NCI-H460 (cell line): ENCODE measurements at regions not wholly inside any gene's neighbourhood (a gene's known extent, or its start where the extent isn't known, plus 50 kb on each side); places are given as distances from the start of the nearest gene placed in this dataset.
"Not testable (repeated sequence)": the region's sequence is repeated elsewhere in the genome, so short reads cannot be mapped to it uniquely, and the experiment has no call there.

Experiments
- DNase-seq: peaks from one replicate; pipeline ENCODE4 v3.0.0-alpha.2; 2016; ENCODE audit warnings: low read depth; ENCODE audit errors: extremely low read depth

DNA sequence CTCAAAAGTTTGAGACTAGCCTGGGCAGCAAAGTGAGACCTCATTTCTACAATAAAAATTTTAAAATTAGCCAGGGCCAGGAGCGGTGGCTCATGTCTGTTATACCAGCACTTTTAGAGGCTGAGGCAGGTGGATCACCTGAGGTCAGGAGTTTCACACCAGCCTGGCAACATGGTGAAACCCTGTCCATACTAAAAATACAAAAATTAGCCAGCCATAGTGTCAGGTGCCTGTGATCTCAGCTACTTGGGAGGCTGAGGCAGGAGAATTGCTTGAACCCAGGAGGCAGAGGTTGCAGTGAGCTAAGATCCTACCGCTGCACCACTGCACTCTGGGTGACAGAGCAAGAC, 85.1 kb upstream of the MAP4 start:
- not testable (repeated sequence) for DNase-seq

DNA sequence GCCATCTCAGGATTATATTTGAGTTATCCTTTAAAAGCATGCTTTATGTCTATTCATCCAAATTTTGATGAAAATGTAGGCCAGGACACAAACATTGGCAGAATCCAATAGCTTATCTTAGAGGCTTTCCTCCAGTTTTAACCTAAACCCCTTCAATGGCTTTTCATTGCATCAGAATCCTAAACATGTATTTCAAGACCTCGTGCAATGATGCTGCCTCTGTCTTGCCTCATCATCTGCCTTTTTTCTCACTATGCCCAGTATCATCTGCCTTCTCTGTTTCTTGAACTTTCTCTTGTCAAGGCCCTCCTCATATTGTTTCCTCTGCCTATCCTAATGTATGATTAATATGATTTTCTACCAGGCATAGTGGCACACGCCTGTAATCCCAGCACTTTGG, 76.1 kb upstream of the MAP4 start:
- DNase-seq: no peak

DNA sequence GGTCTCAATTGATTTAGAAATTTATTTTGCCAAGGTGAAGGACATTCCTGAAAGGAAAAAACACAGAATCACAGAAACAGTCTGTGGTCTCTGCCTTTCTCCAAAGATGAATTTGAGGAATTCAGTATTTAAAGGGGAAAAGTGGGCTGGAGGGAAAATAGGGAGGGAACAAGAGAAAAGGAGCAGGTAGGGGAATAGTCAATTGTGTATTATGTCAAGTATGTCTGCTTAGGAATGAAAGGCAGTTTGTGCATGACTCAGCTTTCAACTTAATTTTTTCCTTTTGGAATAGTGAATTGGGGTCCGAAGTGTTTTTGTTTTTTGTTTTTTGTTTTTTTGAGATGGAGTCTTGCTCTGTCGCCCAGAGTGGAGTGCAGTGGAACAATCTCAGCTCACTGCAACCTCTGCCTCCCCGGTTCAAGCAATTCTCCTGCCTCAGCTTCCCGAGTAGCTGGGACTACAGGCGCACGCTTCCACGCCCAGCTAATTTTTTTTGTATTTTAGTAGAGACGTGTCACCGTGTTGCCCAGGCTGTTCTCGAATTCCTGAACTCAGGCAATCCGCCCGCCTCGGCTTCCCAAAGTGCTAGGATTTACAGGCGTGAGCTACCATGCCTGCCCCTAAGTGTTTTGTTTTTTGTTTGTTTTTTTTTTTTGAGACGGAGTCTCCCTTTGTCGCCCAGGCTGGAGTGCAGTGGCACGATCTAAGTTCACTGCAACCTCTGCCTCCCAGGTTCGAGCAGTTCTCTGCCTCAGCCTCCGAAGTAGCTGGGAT, 74.1 kb upstream of the MAP4 start:
- no peak for DNase-seq

DNA sequence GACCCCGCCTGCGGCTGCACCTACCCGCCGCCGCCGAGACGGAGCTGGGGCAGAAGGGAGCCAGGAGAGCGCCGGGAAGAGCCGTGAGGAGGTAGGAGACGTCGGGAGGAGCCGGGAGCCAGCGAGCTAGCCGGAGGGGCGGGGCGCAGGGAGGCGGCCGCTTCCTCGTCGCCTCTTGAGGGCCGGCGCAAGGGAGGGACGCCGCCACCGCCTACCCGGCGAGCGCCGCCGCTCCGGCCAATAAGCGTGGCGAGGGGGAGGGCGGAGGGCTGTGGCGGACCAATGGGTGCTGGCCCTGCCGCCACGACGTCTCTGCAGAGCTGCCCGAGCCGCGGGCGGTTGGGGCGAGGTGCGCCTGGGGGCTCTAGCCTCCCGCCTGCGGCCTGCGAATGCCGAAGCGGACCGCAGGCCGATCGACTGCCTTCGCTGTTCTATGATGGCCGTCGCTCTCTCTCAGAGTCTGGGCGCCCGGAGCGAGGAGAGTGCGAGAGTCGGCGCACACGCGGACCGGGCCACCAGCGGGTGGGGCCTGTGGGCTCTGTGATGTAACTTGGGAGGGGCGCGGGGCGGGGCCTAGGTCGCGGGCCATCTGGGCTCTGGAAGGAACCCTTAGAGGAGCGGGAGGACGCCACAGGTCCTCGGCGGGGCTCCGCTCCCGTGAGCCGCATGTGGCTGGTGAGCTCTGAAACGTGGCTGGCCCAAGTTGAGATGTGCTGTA, 72.7 kb upstream of the MAP4 start:
- peak; percentile 92 for DNase-seq

DNA sequence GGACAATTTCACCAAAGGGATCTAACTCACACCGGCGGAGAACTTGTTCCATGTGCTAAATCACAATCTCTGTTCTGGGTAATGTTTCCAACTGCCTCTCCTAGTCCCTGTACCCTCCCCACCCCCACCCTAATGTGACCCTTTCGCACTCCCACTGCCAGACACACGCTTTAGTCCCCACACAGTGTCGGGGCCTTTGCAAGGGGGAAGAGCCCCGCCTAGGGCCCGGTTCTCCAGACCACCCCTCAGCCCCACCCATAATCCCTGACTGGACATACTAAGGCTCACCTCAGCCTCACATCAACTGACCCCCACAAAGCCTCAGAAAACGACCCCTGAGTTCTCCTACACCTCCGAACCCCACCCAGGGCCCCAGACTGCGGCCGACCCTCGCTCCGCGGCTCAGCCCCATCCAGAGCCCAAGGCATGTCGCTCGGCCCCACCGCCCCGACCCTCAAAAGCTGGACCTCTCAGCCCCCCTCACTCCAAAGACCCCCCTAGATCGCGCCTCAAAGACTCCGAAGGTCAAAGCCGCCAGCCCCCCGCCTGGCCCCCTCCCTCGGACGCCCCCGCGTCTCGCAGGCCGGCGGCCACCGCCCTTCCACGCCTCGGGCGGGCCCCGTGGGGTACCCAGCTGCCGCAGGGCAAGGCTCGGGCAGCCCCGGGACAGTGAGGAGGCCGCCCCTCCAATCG, 72.0 kb upstream of the MAP4 start:
- DNase-seq: no peak

DNA sequence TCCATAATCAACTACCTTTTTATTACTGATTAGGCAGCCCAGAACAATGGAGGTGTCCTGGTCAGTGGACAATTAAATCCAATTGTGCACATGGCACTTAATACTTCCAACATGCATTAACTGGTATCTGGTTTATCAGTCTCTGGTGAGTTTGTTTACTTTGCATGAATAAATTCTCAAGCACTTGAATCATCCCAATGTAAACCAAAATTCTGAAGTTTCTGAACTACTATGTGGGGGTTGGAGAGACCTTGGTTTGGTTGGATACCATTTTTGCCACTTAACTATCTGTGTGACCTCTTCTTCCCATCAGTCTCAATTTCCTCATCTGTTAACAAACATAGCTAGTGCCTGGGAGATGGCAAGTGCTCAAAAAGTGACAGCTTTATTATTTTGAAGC, 70.5 kb upstream of the MAP4 start:
- DNase-seq: no peak

DNA sequence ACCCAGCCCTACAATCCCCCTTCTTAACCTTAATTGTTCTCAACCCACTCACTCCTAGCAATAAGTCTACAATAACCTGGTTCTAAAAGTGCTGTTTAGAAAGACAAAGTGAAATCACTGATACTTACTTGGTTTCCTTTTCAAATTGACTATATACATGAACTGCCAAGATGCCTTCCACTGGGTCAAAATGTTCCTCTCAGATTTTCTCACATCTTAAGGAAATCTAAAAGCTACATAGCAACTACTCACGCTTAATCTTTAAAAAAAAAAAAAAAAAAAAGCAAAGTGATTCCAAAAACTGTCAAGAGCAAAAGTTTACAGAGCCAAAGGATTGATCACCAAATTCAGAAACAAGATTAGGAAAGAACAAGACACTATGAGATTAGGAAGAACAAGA, 68.7 kb upstream of the MAP4 start:
- no peak for DNase-seq

DNA sequence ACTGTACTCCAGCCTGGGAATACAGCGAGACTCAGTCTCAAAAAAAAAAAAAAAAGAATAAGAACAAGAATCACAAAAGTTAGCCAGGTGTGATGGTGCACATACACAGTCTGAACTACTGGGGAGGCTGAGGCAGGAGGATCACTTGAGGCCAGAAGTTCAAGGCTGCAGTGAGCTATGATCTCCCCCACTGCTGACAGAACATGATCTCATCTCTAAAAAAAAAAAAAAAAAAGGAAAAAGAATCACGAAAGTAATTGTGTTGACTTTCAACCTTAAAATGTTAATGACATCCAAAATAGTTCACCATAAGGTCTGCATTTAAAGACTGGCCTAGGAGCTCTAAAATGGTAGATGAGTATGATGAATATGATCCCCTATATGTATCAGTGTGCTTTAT, 68.0 kb upstream of the MAP4 start:
- DNase-seq: no peak

DNA sequence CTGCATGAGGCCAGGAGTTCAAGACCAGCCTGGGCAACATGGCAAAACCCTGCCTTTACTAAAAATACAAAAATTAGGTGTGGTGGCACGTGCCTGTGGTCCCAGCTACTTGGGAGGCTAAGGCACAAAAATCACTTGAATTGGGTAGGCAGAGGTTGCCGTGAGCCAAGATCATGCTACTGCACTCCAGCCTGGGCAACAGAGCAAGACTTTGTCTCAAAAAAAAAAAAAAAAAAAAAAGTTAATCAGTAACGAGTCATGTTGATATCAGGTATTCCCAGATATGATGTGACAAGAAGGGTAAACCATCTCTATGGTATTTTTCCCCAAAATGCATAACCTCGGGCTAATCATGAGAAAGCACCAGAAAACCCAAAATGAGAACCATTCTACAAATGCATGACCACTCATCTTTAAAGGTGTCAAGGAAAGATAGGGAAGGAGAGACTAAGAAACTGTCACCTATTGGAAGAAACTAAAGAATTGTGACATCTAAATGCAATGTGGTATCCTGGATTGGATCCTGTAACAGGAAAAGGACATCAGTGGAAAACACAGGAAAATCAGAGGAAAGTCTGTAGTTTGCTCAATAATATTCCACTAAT, 66.5 kb upstream of the MAP4 start:
- DNase-seq: no peak

DNA sequence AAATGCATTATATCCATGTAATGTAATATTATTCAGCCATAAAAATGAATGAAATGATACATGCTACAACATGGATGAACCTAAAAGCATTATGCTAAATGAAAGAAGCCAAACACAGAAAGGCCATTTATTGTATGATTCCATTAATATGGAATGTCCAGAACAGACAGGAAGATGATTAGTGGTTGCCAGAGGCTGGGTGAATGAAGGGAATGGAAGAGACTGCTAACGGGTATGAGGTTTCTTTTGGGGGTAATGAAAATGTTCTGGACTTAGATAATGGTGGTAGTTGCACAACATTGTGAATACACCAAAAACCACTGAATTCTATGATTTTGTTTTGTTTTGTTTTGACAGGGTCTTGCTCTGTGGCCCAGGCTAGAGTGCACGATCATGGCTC, 61.6 kb upstream of the MAP4 start:
- DNase-seq: no peak

DNA sequence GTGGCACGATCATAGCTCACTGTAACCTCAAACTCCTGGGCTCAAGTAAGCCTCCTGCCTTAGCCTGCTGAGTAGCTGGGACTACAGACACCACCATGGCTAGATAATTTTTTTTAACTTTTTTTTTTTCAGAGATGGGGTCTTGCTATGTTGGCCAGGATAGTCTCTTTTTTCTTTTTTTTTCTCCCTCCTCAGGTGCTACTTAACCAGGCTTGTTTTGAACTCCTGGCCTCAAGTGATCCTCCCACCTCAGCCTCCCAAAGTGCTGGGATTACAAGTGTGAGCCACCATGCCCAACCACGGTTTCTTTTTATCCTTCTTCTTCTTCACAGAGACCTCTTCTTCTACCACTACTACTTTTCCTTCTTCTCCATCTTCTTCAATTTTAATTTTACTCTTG, 53.8 kb upstream of the MAP4 start:
- DNase-seq: no peak

DNA sequence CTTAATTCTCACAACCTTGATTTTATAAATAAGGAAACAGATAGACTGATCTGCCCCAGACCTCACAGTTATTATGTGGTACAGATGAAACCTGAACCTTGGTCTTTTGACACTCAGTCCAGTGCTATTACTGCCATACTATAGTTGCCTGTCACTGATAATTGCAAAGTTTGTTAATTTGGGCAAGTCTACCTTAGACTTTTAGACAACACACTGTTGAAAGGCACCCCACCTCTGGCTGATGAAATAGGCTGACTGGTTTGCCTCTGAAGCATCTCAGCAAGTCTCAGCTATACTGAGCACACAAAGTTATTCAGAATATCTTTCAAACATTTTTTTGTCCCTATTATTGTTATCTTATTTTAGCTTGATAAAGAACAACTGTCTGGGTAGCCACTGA, 53.1 kb upstream of the MAP4 start:
- no peak for DNase-seq

DNA sequence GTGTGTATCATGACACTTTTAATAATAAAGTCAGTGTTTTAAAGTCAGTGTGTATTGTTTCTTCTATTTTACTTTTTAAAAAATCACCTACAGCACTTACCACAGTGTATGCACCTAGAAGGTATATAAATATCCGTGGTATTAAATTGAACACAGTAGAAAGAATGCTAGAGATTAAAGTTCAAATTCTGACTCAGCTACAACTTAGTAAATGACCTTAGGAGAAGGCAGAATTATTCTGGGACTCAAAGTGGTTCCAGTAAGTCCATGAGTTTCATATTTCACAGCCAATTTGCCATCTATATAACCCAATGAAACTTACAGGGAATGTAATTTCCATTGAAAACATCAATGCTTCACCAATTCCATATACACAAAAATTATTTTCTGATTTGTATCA, 52.7 kb upstream of the MAP4 start:
- no peak for DNase-seq

DNA sequence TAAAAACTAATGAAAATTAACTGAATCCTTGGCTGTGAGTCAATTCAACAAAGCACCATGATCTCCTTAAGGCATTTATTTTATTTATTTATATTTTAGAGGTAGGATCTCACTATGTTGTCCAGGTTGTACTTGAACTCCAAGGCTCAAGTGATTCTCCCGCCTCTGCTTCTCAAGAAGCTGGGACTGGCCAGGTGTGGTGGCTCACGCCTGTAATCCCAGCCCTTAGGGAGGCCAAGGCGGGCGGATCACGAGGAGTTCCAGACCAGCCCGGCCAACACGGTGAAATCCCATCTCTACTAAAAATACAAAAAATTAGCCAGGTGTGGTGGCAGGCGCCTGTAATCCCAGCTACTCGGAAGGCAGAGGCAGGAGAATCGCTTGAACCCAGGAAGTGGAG, 52.1 kb upstream of the MAP4 start:
- DNase-seq: not testable (repeated sequence)

DNA sequence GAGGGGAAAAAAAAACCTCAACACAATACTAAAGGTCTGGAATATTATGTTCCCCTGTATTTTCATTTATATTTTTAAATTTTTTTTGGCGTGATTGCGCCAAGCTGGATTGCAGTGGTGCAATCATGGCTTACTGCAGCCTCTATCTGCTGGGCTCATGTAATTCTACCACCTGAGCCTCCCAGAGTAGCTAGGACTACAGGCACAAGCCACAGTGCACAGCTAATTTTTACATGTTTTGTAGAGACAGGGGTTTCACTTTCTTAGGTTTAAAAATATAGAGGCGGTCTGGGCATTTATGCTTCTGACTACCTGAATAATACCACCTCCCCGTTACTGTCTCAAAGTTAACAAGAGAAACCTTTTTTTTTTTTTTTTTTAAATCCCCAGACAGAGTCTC, 51.1 kb upstream of the MAP4 start:
- DNase-seq: no peak
